SJSA1 (cell line): ENCODE measurements at regions not wholly inside any gene's neighbourhood (a gene's known extent, or its start where the extent isn't known, plus 50 kb on each side); places are given as distances from the start of the nearest gene placed in this dataset.

Experiments
- DNase-seq, 2 experiments: peaks; one replicate each; pipeline ENCODE4 v3.0.0-alpha.2; 2015 to 2020; ENCODE audit warnings: low spot score in 2 of 2, low read depth in 1 of 2
- H3K27ac ChIP-seq: fragments of 250-450 bp; sonication (Bioruptor Pico); 2 replicates; pipeline ENCODE4 v1.5.1; 2020; ENCODE audit warnings: mild to moderate bottlenecking, moderate library complexity
- H3K27me3 ChIP-seq: fragments of 250-450 bp; sonication (Bioruptor Pico); replicated peaks from 2 replicates; pipeline ENCODE4 v1.5.1; 2020; ENCODE audit warnings: mild to moderate bottlenecking, moderate library complexity
- H3K36me3 ChIP-seq: fragments of 250-450 bp; sonication (Bioruptor Pico); 2 replicates; pipeline ENCODE4 v1.5.1; 2020; ENCODE audit warnings: mild to moderate bottlenecking
- H3K4me1 ChIP-seq: fragments of 250-450 bp; sonication (Bioruptor Pico); replicated peaks from 2 replicates; pipeline ENCODE4 v1.6.1; 2021; ENCODE audit warnings: mild to moderate bottlenecking
- H3K4me3 ChIP-seq: fragments of 250-450 bp; sonication (Bioruptor Pico); 2 replicates; pipeline ENCODE4 v1.5.1; 2020; ENCODE audit warnings: mild to moderate bottlenecking
- H3K9me3 ChIP-seq: fragments of 250-450 bp; sonication (Bioruptor Pico); replicated peaks from 2 replicates; pipeline ENCODE4 v1.5.1; 2020; ENCODE audit warnings: mild to moderate bottlenecking

- Histone ChIP-seq H3K4me3 (no peak overlapping the region), H3K27me3 (no peaks in the 10 kb centered on the region), H3K9me3 (no peaks in the 10 kb centered on the region), H3K27ac (no peak overlapping the region), H3K4me1 (no peaks in the 10 kb centered on the region), H3K36me3 (no peaks in the 10 kb centered on the region)
- DNase-seq = no peak
These were observed 401.2 kb upstream of the EPHA7 start for GRCh38 chr6:93820465-93821082.

GRCh38 chr6:93819189-93819588, 399.8 kb upstream of the EPHA7 start:
- no peak overlapping the region for H3K4me3 ChIP-seq
- no peak overlapping the region for H3K27ac ChIP-seq
- no peak for DNase-seq
- no peaks in the 10 kb centered on the region for H3K36me3 ChIP-seq
- H3K9me3 ChIP-seq = no peaks in the 10 kb centered on the region
- H3K27me3 ChIP-seq = no peaks in the 10 kb centered on the region
- no peaks in the 10 kb centered on the region for H3K4me1 ChIP-seq

- no peak for DNase-seq
- Histone ChIP-seq H3K9me3 (no peaks in the 10 kb centered on the region), H3K4me3 (no peak overlapping the region), H3K36me3 (no peaks in the 10 kb centered on the region), H3K4me1 (no peaks in the 10 kb centered on the region), H3K27me3 (no peaks in the 10 kb centered on the region), H3K27ac (no peak overlapping the region)
These were observed 398.6 kb upstream of the EPHA7 start for GRCh38 chr6:93817937-93818336.

GRCh38 chr6:93806409-93807270, 387.3 kb upstream of the EPHA7 start:
- no peak for DNase-seq
- no peaks in the 10 kb centered on the region for H3K4me1 ChIP-seq
- H3K27me3 ChIP-seq = no peaks in the 10 kb centered on the region
- no peaks in the 10 kb centered on the region for H3K36me3 ChIP-seq
- 0 out of 2 replicates have a peak, but pooled peaks cover 3% of the 10 kb centered on the region for H3K9me3 ChIP-seq
- H3K27ac ChIP-seq = no peak overlapping the region
- no peak overlapping the region for H3K4me3 ChIP-seq

- Histone ChIP-seq H3K9me3 (no peaks in the 10 kb centered on the region), H3K27me3 (no peaks in the 10 kb centered on the region), H3K27ac (no peak overlapping the region), H3K4me1 (no peaks in the 10 kb centered on the region), H3K4me3 (no peak overlapping the region), H3K36me3 (no peaks in the 10 kb centered on the region)
- DNase-seq = no peak
These were observed 381.9 kb upstream of the EPHA7 start for GRCh38 chr6:93801101-93801847.

GRCh38 chr6:93799226-93799625, 379.9 kb upstream of the EPHA7 start:
- no peak for DNase-seq
- Histone ChIP-seq H3K27ac (no peak overlapping the region), H3K9me3 (no peaks in the 10 kb centered on the region), H3K4me1 (no peaks in the 10 kb centered on the region), H3K27me3 (no peaks in the 10 kb centered on the region), H3K4me3 (no peak overlapping the region), H3K36me3 (no peaks in the 10 kb centered on the region)

- H3K4me1 ChIP-seq = no peaks in the 10 kb centered on the region
- no peaks in the 10 kb centered on the region for H3K36me3 ChIP-seq
- no peak for DNase-seq
- no peak overlapping the region for H3K27ac ChIP-seq
- no peaks in the 10 kb centered on the region for H3K27me3 ChIP-seq
- H3K9me3 ChIP-seq = no peaks in the 10 kb centered on the region
- H3K4me3 ChIP-seq = no peak overlapping the region
These were observed 374.8 kb upstream of the EPHA7 start for GRCh38 chr6:93794166-93794565.

GRCh38 chr6:93792746-93793145, 373.4 kb upstream of the EPHA7 start:
- Histone ChIP-seq H3K9me3 (no peaks in the 10 kb centered on the region), H3K4me1 (no peaks in the 10 kb centered on the region), H3K4me3 (no peak overlapping the region), H3K27me3 (no peaks in the 10 kb centered on the region), H3K27ac (no peak overlapping the region), H3K36me3 (no peaks in the 10 kb centered on the region)
- no peak for DNase-seq

- Histone ChIP-seq H3K27me3 (no peaks in the 10 kb centered on the region), H3K9me3 (no peaks in the 10 kb centered on the region), H3K4me3 (no peak overlapping the region), H3K36me3 (no peaks in the 10 kb centered on the region), H3K27ac (no peak overlapping the region), H3K4me1 (no peaks in the 10 kb centered on the region)
- DNase-seq = no peak
These were observed 371.6 kb upstream of the EPHA7 start for GRCh38 chr6:93790981-93791380.

- Histone ChIP-seq H3K9me3 (no peaks in the 10 kb centered on the region), H3K36me3 (no peaks in the 10 kb centered on the region), H3K4me3 (no peak overlapping the region), H3K27me3 (no peaks in the 10 kb centered on the region), H3K27ac (no peak overlapping the region), H3K4me1 (no peaks in the 10 kb centered on the region)
- DNase-seq = no peak
These were observed 370.2 kb upstream of the EPHA7 start for GRCh38 chr6:93789532-93789931.

GRCh38 chr6:93787841-93788240, 368.5 kb upstream of the EPHA7 start:
- H3K27me3 ChIP-seq = no peaks in the 10 kb centered on the region
- no peaks in the 10 kb centered on the region for H3K36me3 ChIP-seq
- H3K4me3 ChIP-seq = no peak overlapping the region
- H3K27ac ChIP-seq = no peak overlapping the region
- no peak for DNase-seq
- no peaks in the 10 kb centered on the region for H3K4me1 ChIP-seq
- H3K9me3 ChIP-seq = no peaks in the 10 kb centered on the region

- H3K4me1 ChIP-seq = no peaks in the 10 kb centered on the region
- no peak overlapping the region for H3K4me3 ChIP-seq
- H3K27me3 ChIP-seq = no peaks in the 10 kb centered on the region
- DNase-seq = no peak
- no peaks in the 10 kb centered on the region for H3K9me3 ChIP-seq
- H3K27ac ChIP-seq = no peak overlapping the region
- no peaks in the 10 kb centered on the region for H3K36me3 ChIP-seq
These were observed 367.3 kb upstream of the EPHA7 start for GRCh38 chr6:93786474-93787330.

- Histone ChIP-seq H3K27ac (no peak overlapping the region), H3K36me3 (no peaks in the 10 kb centered on the region), H3K9me3 (no peaks in the 10 kb centered on the region), H3K4me3 (no peak overlapping the region), H3K27me3 (no peaks in the 10 kb centered on the region), H3K4me1 (no peaks in the 10 kb centered on the region)
- DNase-seq = no peak
These were observed 366.3 kb upstream of the EPHA7 start for GRCh38 chr6:93785694-93786030.
